HG03196 (cell line): ENCODE measurements at regions not wholly inside any gene's neighbourhood (a gene's known extent, or its start where the extent isn't known, plus 50 kb on each side); places are given as distances from the start of the nearest gene placed in this dataset.
"Not testable (repeated sequence)": the region's sequence is repeated elsewhere in the genome, so short reads cannot be mapped to it uniquely, and the experiment has no call there.

Experiments used
- ATAC-seq: cut with Tn5 transposase; IDR thresholded peaks from one replicate; pipeline ENCODE4 v1.9.1; 2021; ENCODE audit not compliant: unreplicated experiment

DNA sequence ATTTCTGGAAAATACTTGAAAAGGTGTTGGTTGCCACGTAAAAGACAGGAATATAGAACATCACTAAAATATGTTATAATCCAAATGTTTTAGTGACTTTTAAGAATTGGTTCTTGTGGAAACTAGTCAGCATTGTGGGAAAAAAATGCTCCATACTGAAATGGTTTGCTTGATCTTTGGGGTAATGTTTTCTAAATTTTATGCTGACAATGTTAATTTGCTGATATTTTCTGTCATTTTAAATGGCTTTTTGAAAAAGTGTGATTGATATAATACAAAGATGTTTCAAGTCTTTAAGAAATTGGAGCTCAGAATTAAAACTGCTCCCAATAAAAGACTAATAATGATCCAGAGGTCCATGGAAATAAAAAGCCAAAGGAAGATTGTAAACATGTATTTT, 610.9 kb downstream of the ADGRL2 start:
- no peak for ATAC-seq

DNA sequence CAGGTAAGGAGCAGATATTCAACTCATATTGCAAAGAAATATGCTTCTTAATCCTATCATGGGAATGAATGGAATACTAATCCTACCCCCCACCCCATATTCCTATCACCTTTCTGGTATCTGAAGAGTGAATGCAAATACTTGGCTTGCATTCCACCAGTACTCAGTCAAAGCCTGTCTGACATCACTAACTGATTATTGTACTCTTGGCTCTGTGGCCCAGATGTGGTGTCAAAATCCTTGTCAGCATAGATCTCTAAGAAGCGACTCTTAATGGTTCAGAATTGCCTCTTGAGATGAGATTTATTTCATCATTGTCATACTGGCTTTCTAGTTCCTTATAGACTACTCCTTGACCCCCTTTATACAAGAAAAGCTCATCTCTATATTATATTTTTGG, 604.6 kb downstream of the ADGRL2 start:
- ATAC-seq = no peak

GRCh38 chr1:82401116-82401515, 600.4 kb downstream of the ADGRL2 start:
- ATAC-seq = no peak

DNA sequence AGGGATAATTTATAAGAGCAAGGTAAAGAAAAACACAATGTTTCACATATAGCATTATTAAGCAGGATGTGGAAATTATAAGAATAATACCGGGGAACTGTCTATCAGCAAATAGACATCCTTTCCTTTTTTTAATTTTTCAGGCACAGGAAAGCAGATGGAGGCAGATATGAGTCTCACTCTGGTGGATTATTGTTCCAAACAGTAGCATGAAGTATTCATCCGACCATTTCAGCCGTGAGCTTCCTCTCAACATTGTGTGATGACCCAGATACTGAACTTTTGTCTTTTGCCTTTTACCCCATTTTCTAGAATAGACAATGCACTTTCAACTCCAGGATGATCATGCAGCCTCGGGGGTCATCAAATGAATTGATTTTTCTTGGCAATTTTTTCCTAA, 599.8 kb downstream of the ADGRL2 start:
- no peak for ATAC-seq

DNA sequence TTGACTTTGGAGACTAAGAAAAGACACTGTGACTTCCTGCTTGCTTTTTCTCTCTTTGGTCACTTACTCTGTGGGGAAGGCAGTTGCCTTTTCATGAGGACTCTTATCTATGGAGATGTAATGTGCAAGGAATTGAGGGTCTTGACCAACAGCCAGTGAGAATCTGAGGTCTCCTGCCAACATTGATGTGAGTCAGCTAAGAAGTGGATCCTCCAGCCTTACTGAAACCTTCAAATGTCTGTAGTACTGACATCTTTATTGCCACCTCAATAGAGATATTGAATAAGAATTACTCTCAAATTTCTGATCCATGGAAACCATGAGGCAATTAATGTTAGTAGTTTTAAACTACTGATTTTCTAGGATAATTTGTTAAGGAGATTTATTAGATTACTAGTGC, 598.4 kb downstream of the ADGRL2 start:
- no peak for ATAC-seq

DNA sequence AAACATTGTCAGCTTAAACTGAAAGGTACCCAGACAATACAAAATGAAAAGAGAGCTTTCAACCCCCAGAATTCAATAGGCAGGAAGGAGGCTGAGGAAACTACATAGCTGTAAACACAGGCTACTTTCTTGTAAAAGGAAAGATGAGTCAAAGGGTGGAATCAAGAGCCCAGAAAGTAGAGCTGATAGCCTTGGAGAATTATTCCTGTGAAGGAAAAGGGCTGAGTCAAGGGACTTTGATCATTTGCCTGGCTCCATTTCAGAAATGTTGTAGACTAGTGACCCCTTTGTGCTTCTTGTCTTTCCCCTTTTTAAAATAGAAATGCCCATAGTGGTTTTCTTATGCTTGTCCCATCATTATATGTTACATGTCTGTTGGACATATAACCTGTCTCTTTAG, 597.6 kb downstream of the ADGRL2 start:
- ATAC-seq = no peak

- ATAC-seq = no peak
Observed at GRCh38 chr1:82395440-82395839, 594.7 kb downstream of the ADGRL2 start.

GRCh38 chr1:82392946-82393345, 592.2 kb downstream of the ADGRL2 start:
- ATAC-seq = no peak

GRCh38 chr1:82392513-82392912, 591.8 kb downstream of the ADGRL2 start:
- ATAC-seq = no peak

DNA sequence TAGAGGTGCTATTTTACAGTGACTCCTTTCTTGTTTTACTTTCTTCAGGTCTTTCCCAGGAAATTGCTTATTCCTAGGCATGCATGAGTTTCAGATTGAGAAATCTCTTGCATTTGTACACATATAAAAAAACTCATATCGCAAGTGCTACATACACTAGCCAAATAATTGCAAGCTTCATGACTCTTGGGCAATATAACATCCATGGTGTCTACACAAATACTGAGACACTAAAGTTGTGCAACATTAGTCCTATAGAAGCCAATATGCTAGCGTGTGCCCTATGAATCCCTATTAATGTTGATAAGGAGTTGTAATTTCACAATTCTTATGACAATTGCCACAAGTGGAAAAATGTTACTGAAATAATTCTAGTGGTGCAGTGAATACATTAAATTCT, 591.0 kb downstream of the ADGRL2 start:
- no peak for ATAC-seq

DNA sequence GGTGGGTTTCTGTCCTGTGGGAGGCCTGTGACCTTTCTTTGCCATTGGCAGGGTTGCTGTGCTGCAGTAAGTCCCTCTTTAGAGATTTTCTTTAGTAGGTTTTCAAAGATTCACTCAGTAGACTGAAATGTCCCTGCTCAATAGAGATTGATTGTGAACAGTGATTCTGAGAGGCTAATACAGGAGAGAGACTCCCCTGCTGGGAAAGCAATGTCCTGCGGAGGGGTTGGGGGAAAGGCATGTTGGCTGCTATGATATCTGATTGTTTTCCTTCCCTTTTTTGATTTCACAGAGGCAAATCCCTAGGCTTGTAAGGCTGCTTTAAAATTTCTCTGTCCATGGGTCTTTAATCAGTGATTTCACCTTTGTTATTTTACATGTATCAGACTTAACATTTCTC, 589.9 kb downstream of the ADGRL2 start:
- no peak for ATAC-seq

DNA sequence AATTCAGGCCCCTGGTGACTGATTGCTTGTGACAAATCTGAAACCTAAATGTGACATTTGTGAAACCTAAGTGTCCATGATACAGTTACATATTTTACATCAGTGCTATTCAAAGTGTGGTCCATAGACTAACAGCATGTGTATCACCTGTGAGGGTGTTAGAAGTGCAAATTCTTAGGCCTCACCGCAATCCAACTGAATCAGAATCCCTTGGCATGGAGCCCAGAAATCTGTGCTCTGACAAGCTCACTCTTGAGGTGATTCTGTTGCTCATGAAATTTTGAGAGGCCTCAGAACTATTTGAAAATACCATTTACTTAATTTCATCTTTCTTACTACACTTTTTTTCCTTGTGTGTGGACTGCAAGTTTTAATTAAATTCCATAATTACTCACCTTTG, 587.9 kb downstream of the ADGRL2 start:
- no peak for ATAC-seq

GRCh38 chr1:82387012-82387366, 586.3 kb downstream of the ADGRL2 start:
- ATAC-seq = no peak

GRCh38 chr1:82386365-82387011, 585.8 kb downstream of the ADGRL2 start:
- ATAC-seq = no peak

- no peak for ATAC-seq
Observed at GRCh38 chr1:82384776-82385175, 584.0 kb downstream of the ADGRL2 start.

DNA sequence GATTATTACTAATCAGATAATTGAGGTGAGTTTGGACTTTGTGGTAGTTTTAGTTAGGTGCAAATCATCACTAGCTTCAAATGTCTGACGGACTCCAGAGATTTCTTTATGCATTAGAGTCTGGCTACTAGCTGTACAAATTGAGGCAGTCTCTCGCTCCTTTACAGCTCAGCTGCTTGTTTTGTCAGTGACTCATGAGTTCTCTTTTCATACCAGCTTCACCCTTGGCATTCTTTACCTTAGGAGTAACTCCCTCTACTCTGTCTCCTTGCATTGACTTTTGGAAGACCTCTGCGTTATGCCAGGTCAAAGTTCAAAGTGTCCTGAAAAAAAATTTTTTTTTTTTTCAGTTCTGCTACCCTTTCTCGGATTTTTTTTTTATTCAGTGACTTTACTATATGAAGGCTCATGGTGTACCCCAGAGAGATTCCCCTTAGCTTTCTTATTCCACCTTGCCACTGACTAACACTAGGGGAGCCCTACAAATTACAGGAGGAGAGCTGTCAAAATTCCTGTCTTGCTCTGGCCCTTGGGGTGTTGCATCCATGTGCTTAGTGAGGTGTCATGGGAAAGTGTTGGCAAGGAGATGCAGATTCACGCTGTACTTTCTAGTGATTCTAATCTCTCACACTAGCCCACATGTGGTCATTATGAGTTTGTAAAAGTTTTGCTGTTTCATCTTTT, 576.6 kb downstream of the ADGRL2 start:
- ATAC-seq = no peak

DNA sequence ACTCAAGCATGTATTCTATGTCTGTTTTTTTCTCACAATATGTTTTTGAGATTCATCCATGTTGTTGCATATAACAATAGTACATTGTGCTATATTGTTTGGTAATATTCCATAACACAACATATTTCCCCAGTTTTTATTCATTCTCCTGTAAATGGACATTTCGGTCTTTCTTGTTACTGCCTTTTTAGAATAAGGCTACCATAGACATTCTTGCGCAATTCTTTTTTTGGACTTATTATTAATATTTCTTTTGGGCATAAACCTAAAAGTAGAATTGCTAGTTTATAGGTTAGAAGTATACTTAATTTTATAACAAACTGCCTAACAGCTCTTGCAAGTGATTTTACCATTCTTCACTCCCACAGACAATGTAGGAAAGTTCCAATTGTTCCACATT, 573.0 kb downstream of the ADGRL2 start:
- no peak for ATAC-seq

- no peak for ATAC-seq
Observed at GRCh38 chr1:82371844-82372498, 571.2 kb downstream of the ADGRL2 start.

- ATAC-seq = no peak
Observed at GRCh38 chr1:82367456-82367855, 566.7 kb downstream of the ADGRL2 start.

DNA sequence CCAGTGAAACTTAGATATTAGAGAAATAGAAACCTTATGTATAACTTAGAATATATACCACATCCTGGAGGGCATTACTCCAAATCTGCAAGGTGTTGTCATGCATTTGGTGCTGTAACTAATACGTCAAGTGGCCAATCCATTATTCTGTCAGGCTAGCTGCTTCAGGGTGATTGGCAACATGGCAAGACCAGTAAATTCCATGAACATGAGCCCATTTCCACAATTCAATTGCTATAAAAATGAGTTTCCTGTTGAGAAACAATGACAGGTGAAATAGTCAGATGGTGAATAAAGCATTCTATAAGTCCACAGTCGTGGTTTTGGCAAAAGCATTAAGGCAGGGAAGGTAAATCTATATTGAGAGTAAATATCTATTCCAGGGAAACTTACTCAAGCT, 566.0 kb downstream of the ADGRL2 start:
- no peak for ATAC-seq

GRCh38 chr1:82359541-82359940, 558.8 kb downstream of the ADGRL2 start:
- not testable (repeated sequence) for ATAC-seq

DNA sequence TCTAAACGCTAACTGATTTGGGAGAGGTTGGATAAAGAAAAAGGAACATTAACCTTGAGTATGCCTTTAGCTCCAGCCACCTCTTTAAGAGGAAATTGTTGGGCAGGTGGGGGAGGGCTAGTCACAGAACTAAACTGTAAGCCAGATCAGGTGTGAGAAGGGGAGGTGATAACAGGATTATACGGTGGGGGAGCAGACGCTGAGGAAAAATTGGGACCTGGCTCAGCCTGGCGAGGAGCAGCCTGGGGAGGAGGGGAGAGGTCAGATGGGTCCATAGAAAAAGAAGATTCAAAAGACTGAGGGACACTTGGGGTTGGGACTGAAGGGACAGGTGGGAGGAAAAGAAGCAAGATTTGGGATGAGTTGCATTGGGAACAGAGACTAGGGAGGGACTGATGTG, 558.0 kb downstream of the ADGRL2 start:
- not testable (repeated sequence) for ATAC-seq
